ENCODE measurements at regions not wholly inside any gene's neighbourhood (a gene's known extent, or its start where the extent isn't known, plus 50 kb on each side); places are given as distances from the start of the nearest gene placed in this dataset.

- no peak for DNase-seq (ENCODE audit: low read depth in 2 of 2)
Observed at GRCh38 chr12:91317306-91317705, 134.7 kb upstream of the DCN start.

DNA sequence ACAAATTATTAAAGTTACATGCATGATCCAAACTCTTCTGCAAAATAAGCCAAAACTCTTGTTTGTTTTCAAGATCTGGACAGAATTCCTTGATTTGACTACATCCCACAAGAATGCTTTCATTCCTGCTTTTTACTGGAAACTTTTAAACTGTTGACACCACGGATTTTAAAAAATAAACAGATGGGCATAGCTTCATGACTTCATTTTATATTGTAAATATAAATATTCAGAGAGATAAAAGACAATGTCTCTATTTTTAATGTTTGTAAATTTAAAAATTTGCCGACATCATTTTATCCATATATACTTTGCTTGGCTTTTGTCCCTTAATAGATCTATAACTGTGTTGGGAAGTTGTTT is 134.3 kb upstream of the DCN start:
- no peak for DNase-seq (ENCODE audit: low read depth in 2 of 2)

DNA sequence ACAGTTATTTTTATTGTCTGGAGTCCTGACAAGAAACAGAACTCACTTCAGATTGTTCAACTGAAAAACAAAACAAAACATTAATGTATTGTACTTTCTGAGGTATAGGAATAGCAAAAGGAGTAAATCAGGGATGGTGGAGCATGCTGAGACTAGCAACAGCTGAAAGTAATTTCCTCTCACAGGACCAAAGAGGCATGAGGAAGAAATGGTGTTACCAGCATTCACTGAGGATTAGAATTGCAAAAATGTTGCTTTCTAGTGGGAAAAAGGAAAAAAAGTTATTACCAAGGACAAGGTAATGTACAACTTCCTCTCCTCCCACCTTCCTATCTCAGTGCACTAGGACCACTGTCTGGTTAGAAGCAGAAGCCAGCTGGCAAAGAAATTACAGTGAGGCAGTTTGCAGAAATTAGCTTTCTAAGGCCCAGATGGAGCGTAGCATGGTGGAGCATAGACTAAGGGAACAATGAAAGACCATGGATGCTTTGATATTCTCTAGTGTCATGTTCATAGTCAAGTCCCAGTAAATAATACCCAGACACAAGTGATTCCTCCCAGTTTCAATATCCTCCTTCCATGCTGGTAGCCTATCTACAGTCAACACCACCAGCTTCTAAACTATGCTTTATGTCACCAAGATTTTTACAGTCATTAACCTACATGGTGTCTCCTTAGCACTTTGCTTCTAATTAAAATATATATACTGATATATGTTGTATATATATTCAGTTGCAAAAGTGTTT is 133.7 kb upstream of the DCN start:
- DNase-seq (ENCODE audit: low read depth in 2 of 2) = no peak

DNA sequence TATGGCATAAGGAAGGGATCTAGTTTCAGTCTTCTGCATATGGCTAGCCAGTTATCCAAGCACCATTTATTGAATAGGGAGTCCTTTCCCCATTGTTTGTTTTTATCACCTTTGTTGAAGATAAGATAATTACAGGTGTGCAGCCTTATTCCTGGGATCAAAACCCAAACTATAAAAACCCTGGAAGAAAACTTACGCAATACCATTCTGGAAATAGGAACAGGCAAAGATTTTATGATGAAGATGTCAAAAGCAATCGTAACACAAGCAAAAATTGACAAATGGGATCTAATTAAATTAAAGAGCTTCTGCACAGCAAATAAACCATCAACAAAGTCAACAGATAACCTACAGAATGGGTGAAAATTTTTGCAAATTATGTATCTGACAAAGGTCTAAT is 128.5 kb upstream of the DCN start:
- DNase-seq (ENCODE audit: low read depth in 2 of 2) = no peak

DNA sequence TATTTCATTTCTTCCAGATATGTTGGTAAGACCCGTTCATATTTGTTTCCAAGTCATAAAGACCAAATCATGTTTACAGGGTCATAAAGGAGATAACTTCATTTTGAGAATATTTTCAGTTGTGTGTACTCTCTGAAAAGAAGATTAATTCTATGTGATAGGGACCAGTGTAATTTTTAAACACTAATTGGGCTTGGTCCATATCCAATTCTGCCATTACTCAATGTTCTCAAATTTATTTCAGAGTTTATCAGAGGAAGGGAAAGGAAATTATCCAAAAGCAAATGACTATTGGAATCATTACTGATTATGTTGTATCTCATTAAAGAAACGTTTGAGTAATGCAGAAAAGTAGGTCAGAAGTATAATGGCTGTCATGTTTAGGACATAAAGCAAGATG is 126.8 kb upstream of the DCN start:
- no peak for DNase-seq (ENCODE audit: low read depth in 2 of 2)

GRCh38 chr12:91307957-91308670 is 125.5 kb upstream of the DCN start:
- no peak for DNase-seq (ENCODE audit: low read depth in 2 of 2)

DNA sequence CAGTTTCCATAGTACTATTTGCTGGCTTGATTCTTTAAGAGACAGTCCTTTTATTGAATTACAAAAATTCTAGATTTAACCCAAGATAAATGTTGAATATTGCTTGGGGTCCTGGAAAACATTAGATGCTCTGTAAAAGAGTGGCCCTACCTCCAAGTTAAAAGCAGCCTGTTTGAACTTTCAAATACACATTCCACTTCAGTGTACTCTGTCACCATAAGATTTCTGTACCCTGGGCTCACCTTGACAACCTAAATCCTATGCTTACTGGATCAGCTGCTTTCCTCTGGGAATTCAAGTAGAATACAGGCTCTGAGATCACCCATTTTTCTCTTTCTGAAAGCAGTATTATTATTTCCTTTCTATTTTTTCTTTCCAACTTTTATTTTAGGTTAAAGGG is 107.7 kb upstream of the DCN start:
- no peak for DNase-seq (ENCODE audit: low read depth in 2 of 2)

DNA sequence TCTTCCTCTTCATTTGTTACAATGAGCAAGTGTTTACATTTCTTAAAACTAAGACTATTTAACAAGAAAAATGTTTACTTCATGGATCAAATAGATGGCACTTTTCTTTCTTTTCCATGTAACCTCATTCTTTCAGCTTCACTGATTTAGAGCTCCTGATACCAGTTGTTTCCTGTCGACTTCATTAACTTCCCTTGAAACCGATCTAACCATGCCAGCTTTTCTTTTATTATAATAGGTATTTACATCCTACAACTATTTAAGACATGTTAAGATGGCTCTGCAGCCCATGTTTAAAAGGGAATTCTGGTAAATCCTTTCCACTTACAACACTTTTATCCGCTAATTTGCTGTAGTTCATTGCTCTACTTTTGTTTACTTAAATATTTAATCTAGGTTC is 107.3 kb upstream of the DCN start:
- DNase-seq (ENCODE audit: low read depth in 2 of 2) = no peak

DNA sequence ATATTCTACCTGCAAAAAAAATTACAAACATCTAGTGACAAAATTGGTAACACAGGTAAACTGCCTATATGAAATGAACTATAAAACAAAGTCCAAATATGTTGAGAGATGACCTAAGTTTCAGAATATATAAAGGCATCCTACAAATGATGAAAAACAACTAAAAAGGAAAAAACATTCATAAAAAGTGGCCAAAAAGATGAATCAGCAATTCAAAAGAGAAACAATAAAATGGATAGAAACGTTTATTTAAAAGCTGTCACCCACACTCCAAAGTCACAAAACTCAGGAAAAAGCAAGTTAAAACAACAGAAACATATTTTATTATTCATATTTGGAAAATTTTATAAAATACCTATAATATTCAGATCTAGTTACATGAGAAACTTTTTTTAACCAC is 106.5 kb upstream of the DCN start:
- DNase-seq (ENCODE audit: low read depth in 2 of 2) = no peak

- DNase-seq (ENCODE audit: low read depth in 2 of 2) = no peak
Observed at GRCh38 chr12:91287753-91288152, 105.1 kb upstream of the DCN start.

DNA sequence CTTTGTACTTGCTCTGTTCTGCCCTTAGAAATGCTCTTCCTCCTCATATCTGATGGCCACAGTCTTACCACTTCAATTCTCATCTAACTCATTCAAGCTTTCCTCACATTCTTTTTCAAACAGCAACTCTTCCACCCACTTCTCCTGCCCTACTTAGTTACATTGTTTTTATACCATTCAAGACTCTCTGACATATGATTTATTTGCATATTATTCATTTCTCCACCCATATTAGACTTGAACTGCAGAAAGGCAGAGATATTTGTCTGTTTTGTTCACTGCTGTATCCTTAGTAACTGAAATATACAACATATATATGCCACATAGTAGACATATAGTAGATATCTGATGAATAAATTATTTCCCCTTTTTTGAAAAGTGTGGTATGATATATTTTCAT is 95.5 kb upstream of the DCN start:
- DNase-seq (ENCODE audit: low read depth in 2 of 2) = no peak

- peak in 1 of 2 experiments; percentile 25 for DNase-seq (ENCODE audit: low read depth in 2 of 2)
Observed at GRCh38 chr12:91276509-91276908, 93.9 kb upstream of the DCN start.

DNA sequence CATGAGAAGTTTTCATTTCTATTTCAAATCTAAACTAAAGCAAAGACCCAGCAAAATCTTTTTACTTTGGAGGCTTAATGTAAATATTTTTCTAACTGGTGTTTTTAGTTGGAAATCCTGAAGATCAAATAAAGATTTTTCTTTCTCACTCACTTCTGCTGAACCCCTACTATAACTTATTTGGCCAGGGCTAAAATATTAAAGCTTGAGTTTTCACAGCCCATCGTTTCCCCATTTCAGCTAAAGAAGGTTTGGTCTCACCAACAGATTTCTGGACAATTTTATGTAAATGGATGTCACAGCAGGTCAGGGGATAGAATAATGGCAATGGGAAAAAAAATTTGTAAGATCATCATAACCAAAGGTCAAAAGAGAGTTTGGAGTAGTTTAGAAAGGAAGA is 92.7 kb upstream of the DCN start:
- DNase-seq (ENCODE audit: low read depth in 2 of 2) = no peak

- DNase-seq (ENCODE audit: low read depth in 2 of 2) = no peak
Observed at GRCh38 chr12:91274916-91275315, 92.3 kb upstream of the DCN start.

- no peak for DNase-seq (ENCODE audit: low read depth in 2 of 2)
Observed at GRCh38 chr12:91273560-91273959, 90.9 kb upstream of the DCN start.

GRCh38 chr12:91272461-91273063 is 89.9 kb upstream of the DCN start:
- no peak for DNase-seq (ENCODE audit: low read depth in 2 of 2)

- no peak for DNase-seq (ENCODE audit: low read depth in 2 of 2)
Observed at GRCh38 chr12:91271185-91271584, 88.6 kb upstream of the DCN start.

DNA sequence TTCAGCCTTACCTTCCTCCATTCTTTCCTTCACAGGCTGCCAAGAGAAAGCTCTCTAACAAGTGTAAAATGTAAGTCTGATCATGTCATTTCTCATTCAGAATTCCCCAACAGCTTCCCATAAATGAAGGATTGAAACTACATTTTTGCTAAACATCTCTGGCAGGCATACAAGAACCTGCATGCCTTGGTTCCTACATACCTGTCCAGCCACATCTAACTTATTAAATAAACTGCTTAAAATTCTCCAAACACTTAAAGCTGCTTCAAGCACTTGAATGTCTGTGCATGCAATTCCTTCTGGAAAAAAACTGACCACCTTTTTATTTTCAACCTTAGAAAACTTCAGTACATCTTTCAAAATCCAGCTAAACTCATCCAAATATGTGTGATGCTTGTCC is 84.4 kb upstream of the DCN start:
- no peak for DNase-seq (ENCODE audit: low read depth in 2 of 2)

- DNase-seq (ENCODE audit: low read depth in 2 of 2) = no peak
Observed at GRCh38 chr12:91264178-91264577, 81.6 kb upstream of the DCN start.

DNA sequence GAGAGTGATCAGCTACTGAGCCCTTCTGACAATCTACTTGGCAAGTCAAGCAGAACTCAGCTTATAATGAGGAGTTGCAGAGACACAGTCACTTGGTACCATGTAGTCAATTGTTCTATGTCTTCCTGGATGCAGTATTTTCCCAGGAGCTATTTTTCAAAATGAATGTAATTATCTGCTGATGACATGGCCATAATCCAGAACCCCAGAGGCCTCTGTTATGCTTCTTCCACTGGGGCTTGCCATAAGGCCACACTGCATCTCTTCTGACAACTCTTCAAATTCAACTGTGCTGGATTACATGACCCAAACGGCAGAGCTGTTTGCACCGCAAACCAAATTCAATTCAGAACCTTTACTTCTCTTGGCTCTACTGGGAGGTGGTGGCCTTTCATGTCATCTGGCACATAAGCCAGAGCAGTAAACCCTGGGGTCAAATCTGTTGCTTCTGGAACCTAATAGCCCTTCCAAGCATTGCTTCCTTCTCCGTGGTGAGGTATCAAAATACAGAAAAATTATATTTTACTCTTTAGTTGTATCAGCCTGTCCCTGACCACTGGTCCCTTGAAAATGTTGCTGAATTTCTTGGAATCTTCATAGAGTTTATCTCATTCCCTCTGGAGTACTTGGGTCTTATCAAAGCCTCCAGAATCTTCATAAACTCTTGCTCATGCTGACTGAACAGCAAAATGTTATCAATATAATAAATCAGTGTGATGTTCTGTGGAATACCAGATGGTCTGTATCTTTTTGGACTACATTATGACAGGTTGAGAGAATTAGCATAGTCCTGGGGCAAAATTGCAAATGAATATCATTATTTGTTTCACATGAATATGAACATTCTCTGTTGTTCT is 79.4 kb upstream of the DCN start:
- no peak for DNase-seq (ENCODE audit: low read depth in 2 of 2)

DNA sequence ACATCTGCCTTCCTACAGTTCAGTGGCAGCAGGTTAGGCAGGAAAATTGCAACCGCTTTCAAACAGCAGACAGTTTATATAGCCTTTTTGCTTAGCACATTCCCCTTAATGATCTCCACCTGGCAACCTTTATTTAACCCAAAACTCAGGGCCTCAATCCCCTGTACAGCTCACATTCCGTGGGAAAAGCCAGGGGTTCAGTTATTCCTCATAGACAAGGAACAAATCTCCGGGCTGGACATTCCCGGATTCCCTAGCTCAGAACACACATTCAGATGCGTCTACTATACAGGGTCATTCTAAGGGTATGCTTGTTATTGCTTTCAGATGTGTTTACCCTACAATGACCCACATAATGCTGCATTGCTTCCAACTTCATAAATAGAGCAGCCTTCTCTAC is 73.8 kb upstream of the DCN start:
- no peak for DNase-seq (ENCODE audit: low read depth in 2 of 2)

GRCh38 chr12:91252341-91252740 is 69.7 kb upstream of the DCN start:
- no peak for DNase-seq (ENCODE audit: low read depth in 2 of 2)

Measured in fibroblast of skin of left biceps (primary cell).